H9 (cell line): ENCODE measurements at regions not wholly inside any gene's neighbourhood (a gene's known extent, or its start where the extent isn't known, plus 50 kb on each side); places are given as distances from the start of the nearest gene placed in this dataset.

Experiments
- DNase-seq: peaks from one replicate; pipeline ENCODE4 v3.0.0-alpha.2; 2017
- H2AFZ ChIP-seq: one replicate; pipeline ENCODE4 v1.6.1; 2013; ENCODE audit warnings: mild to moderate bottlenecking, low read length, control low read depth, moderate library complexity
- H2AK5ac ChIP-seq: 2 replicates; pipeline ENCODE4 v1.6.1; 2013; ENCODE audit warnings: low read length, control low read depth, mixed read lengths; ENCODE audit not compliant: insufficient read length
- H2BK120ac ChIP-seq: one replicate; pipeline ENCODE4 v1.6.1; 2013; ENCODE audit warnings: low read depth, mild to moderate bottlenecking, low read length, control low read depth, inconsistent platforms; ENCODE audit not compliant: poor library complexity, severe bottlenecking
- H2BK12ac ChIP-seq: 2 replicates; pipeline ENCODE4 v1.6.1; 2013; ENCODE audit warnings: low read length, control low read depth, mixed read lengths, low read depth; ENCODE audit not compliant: insufficient read length
- H2BK15ac ChIP-seq: 2 replicates; pipeline ENCODE4 v1.6.1; 2013; ENCODE audit warnings: low read depth, low read length, control low read depth
- H2BK20ac ChIP-seq: one replicate; pipeline ENCODE4 v1.6.1; 2013; ENCODE audit warnings: low read depth, mild to moderate bottlenecking, low read length, control low read depth, inconsistent platforms; ENCODE audit not compliant: poor library complexity, severe bottlenecking
- H2BK5ac ChIP-seq: 2 replicates; pipeline ENCODE4 v1.6.1; 2013; ENCODE audit warnings: low read length, control low read depth, mixed read lengths; ENCODE audit not compliant: insufficient read length
- H3K14ac ChIP-seq: 2 replicates; pipeline ENCODE4 v1.6.1; 2013; ENCODE audit warnings: low read length, control low read depth; ENCODE audit not compliant: insufficient read depth
- H3K18ac ChIP-seq: 2 replicates; pipeline ENCODE4 v1.6.1; 2013; ENCODE audit warnings: low read depth, mild to moderate bottlenecking, mixed read lengths, low read length, control low read depth; ENCODE audit not compliant: insufficient read length
- H3K23ac ChIP-seq: 2 replicates; pipeline ENCODE4 v1.6.1; 2013; ENCODE audit warnings: low read length, control low read depth, mixed read lengths, low read depth; ENCODE audit not compliant: insufficient read length
- H3K23me2 ChIP-seq: 2 replicates; pipeline ENCODE4 v1.6.1; 2013; ENCODE audit warnings: low read depth, mild to moderate bottlenecking, mixed read lengths, low read length, control low read depth; ENCODE audit not compliant: insufficient read length, poor library complexity, severe bottlenecking
- H3K27ac ChIP-seq: 2 replicates; pipeline ENCODE4 v1.5.1; 2013; ENCODE audit warnings: low read length, control low read depth, mixed read lengths, low read depth; ENCODE audit not compliant: insufficient read length
- H3K27me3 ChIP-seq: 2 replicates; pipeline ENCODE4 v1.6.1; 2013; ENCODE audit warnings: low read length, control low read depth, inconsistent platforms; ENCODE audit not compliant: insufficient read depth
- H3K4ac ChIP-seq: 2 replicates; pipeline ENCODE4 v1.6.1; 2013; ENCODE audit warnings: low read depth, mild to moderate bottlenecking, control low read depth, inconsistent platforms, low read length, moderate library complexity
- H3K4me1 ChIP-seq: 2 replicates; pipeline ENCODE4 v1.6.1; 2013; ENCODE audit warnings: low read length, control low read depth, inconsistent platforms; ENCODE audit not compliant: insufficient read depth
- H3K4me2 ChIP-seq: 2 replicates; pipeline ENCODE4 v1.6.1; 2013; ENCODE audit warnings: low read length, control low read depth, mixed read lengths; ENCODE audit not compliant: insufficient read length, insufficient read depth
- H3K56ac ChIP-seq: 2 replicates; pipeline ENCODE4 v1.6.1; 2013; ENCODE audit warnings: low read depth, mild to moderate bottlenecking, mixed read lengths, low read length, control low read depth; ENCODE audit not compliant: insufficient read length
- H3K79me1 ChIP-seq: 2 replicates; pipeline ENCODE4 v1.6.1; 2013; ENCODE audit warnings: low read depth, mild to moderate bottlenecking, moderate library complexity, low read length, control low read depth, inconsistent platforms; ENCODE audit not compliant: insufficient read depth, poor library complexity, severe bottlenecking
- H3K79me2 ChIP-seq: 2 replicates; pipeline ENCODE4 v1.6.1; 2013; ENCODE audit warnings: low read length, control low read depth, inconsistent platforms; ENCODE audit not compliant: insufficient read depth
- H3K9ac ChIP-seq: 2 replicates; pipeline ENCODE4 v1.6.1; 2013; ENCODE audit warnings: low read length, control low read depth, mixed read lengths; ENCODE audit not compliant: insufficient read length; ENCODE audit errors: extremely low read depth
- H3K9me3 ChIP-seq: one replicate; pipeline ENCODE4 v1.6.1; 2013; ENCODE audit warnings: low read depth, low read length, inconsistent platforms; ENCODE audit not compliant: control insufficient read depth
- H3T11ph ChIP-seq: one replicate; pipeline ENCODE4 v1.6.1; 2013; ENCODE audit warnings: mild to moderate bottlenecking, low read length, control low read depth, inconsistent platforms
- H4K20me1 ChIP-seq: one replicate; pipeline ENCODE4 v1.6.1; 2013; ENCODE audit not compliant: control insufficient read depth, insufficient read length, insufficient read depth
- H4K5ac ChIP-seq: 2 replicates; pipeline ENCODE4 v1.6.1; 2013; ENCODE audit warnings: low read depth, mild to moderate bottlenecking, mixed read lengths, low read length, control low read depth; ENCODE audit not compliant: insufficient read length
- H4K8ac ChIP-seq: replicated peaks from 2 replicates; pipeline ENCODE4 v1.6.1; 2013; ENCODE audit warnings: low read length, control low read depth, mixed read lengths, low read depth; ENCODE audit not compliant: insufficient read length
- H4K91ac ChIP-seq: 2 replicates; pipeline ENCODE4 v1.6.1; 2013; ENCODE audit warnings: low read depth, mild to moderate bottlenecking, moderate library complexity, mixed read lengths, low read length, control low read depth; ENCODE audit not compliant: insufficient read length
- H3K27ac Mint-ChIP-seq, 3 experiments: 2 replicates in 2 of 3; 3 replicates in 1 of 3; pipeline ENCODE4 v1.8.0; 2020 to 2021; ENCODE audit warnings: mixed read lengths in 3 of 3, mild to moderate bottlenecking in 1 of 3, moderate library complexity in 1 of 3
- H3K27me3 Mint-ChIP-seq: 2 replicates; pipeline ENCODE4 v1.8.0; 2021; ENCODE audit warnings: low read depth, mild to moderate bottlenecking, moderate library complexity, mixed read lengths
- H3K36me3 Mint-ChIP-seq, 3 experiments: 2 replicates in 2 of 3; 3 replicates in 1 of 3; pipeline ENCODE4 v1.8.0; 2020 to 2021; ENCODE audit warnings: low read depth in 3 of 3, mixed read lengths in 3 of 3; ENCODE audit not compliant: insufficient read depth in 1 of 3
- H3K4me1 Mint-ChIP-seq, 2 experiments: 2 replicates each; pipeline ENCODE4 v1.8.0; 2020; ENCODE audit warnings: mixed read lengths in 2 of 2
- H3K4me3 Mint-ChIP-seq, 2 experiments: 2 replicates in 1 of 2; 3 replicates in 1 of 2; pipeline ENCODE4 v1.8.0; 2020 to 2021; ENCODE audit warnings: mild to moderate bottlenecking in 2 of 2, mixed read lengths in 2 of 2, moderate library complexity in 1 of 2
- H3K9me3 Mint-ChIP-seq, 2 experiments: 2 replicates in 1 of 2; 3 replicates in 1 of 2; pipeline ENCODE4 v1.8.0; 2020; ENCODE audit warnings: mild to moderate bottlenecking in 2 of 2, mixed read lengths in 2 of 2, moderate library complexity in 1 of 2
- CTCF ChIP-seq: fragments of 200-600 bp; sonication (generic); conservative IDR thresholded peaks from 3 replicates; pipeline ENCODE4 v1.8.0; 2021; ENCODE audit warnings: antibody characterized with exemption, mild to moderate bottlenecking
- WGBS: extraction: QIAGEN DNeasy Blood & Tissue Kit; methylation state at CpG from one replicate; pipeline ENCODE4 v1.1.7; 2013; ENCODE audit warnings: missing lambda C conversion rate, low lambda C conversion rate, mixed read lengths; ENCODE audit not compliant: insufficient read length; ENCODE audit errors: extremely low coverage; 5-methylcytosine and 5-hydroxymethylcytosine counted together

- no CpG with 5 or more reads among the region's 3 CpGs for WGBS
- Mint-ChIP-seq H3K4me1 (peaks cover 8 to 10% of the 10 kb centered on the region in 2 experiments), H3K4me3 (no peak overlapping the region), H3K27me3 (peaks cover 2% of the 10 kb centered on the region; the same call in 1 of the 2 replicates), H3K36me3 (no peaks in the 10 kb centered on the region), H3K27ac (no peak overlapping the region), H3K9me3 (no peaks in the 10 kb centered on the region)
- no peaks in the 10 kb centered on the region for H3K79me1 ChIP-seq
- H3T11ph ChIP-seq = no peak overlapping the region
- H3K4ac ChIP-seq = no peak overlapping the region
- H3K27ac ChIP-seq = no peak overlapping the region
- no peak overlapping the region for H2BK5ac ChIP-seq
- H3K27me3 ChIP-seq = no peaks in the 10 kb centered on the region
- H2AFZ ChIP-seq = no peak overlapping the region
- H4K20me1 ChIP-seq = no peaks in the 10 kb centered on the region
- no peaks in the 10 kb centered on the region for H3K23me2 ChIP-seq
- H3K9me3 ChIP-seq = no peaks in the 10 kb centered on the region
- H3K79me2 ChIP-seq = no peaks in the 10 kb centered on the region
- H3K4me2 ChIP-seq = no peak overlapping the region
- H4K8ac ChIP-seq = no peak overlapping the region
- H4K5ac ChIP-seq = no peak overlapping the region
- H2BK12ac ChIP-seq = no peak overlapping the region
- no peak overlapping the region for H3K9ac ChIP-seq
- no peaks in the 10 kb centered on the region for H3K4me1 ChIP-seq
- H3K23ac ChIP-seq = no peak overlapping the region
- TF ChIP-seq CTCF = no peak
- H2AK5ac ChIP-seq = no peak overlapping the region
- no peak overlapping the region for H2BK120ac ChIP-seq
- no peak overlapping the region for H4K91ac ChIP-seq
- H3K14ac ChIP-seq = no peak overlapping the region
- no peak overlapping the region for H3K18ac ChIP-seq
- DNase-seq = no peak
- no peak overlapping the region for H2BK15ac ChIP-seq
- no peak overlapping the region for H3K56ac ChIP-seq
- H2BK20ac ChIP-seq = no peak overlapping the region
Observed at GRCh38 chr4:24054910-24055309, 165.1 kb upstream of the PPARGC1A start.
